LNCAP (cell line): ENCODE measurements at regions not wholly inside any gene's neighbourhood (a gene's known extent, or its start where the extent isn't known, plus 50 kb on each side); places are given as distances from the start of the nearest gene placed in this dataset.

ENCODE experiments used
- CTCF ChIP-seq: fragments of 450-650 bp; IDR thresholded peaks from 2 replicates; pipeline ENCODE4 v1.5.1; 2017; ENCODE audit warnings: mild to moderate bottlenecking

GRCh38 chr1:101482306-101482705 is 245.5 kb downstream of the S1PR1 start:
- no peak for TF ChIP-seq CTCF

GRCh38 chr1:101483982-101484688 is 247.3 kb downstream of the S1PR1 start:
- no peak for TF ChIP-seq CTCF

- no peak for TF ChIP-seq CTCF
These were observed 248.0 kb downstream of the S1PR1 start for GRCh38 chr1:101484689-101485338.

GRCh38 chr1:101485712-101486111 is 248.9 kb downstream of the S1PR1 start:
- TF ChIP-seq CTCF: no peak

- no peak for TF ChIP-seq CTCF
These were observed 259.3 kb downstream of the S1PR1 start for GRCh38 chr1:101496109-101496508.

GRCh38 chr1:101497881-101498559 is 261.2 kb downstream of the S1PR1 start:
- no peak for TF ChIP-seq CTCF

- peak; percentile 82 for TF ChIP-seq CTCF
These were observed 269.8 kb downstream of the S1PR1 start for GRCh38 chr1:101506541-101507164.
